WTC11 (cell line): ENCODE measurements at regions not wholly inside any gene's neighbourhood (a gene's known extent, or its start where the extent isn't known, plus 50 kb on each side); places are given as distances from the start of the nearest gene placed in this dataset.

Experiments used
- FOXP4 ChIP-seq: sonication (generic); formaldehyde crosslinking; IDR thresholded peaks from 2 replicates; pipeline ENCODE4 v1.8.0; 2022; ENCODE audit warnings: mild to moderate bottlenecking, missing genetic modification reagents
- KAT7 ChIP-seq: sonication (generic); formaldehyde crosslinking; IDR thresholded peaks from 2 replicates; pipeline ENCODE4 v1.8.1; 2023; ENCODE audit warnings: missing genetic modification reagents, mild to moderate bottlenecking, borderline replicate concordance
- MAX ChIP-seq: sonication (generic); formaldehyde crosslinking; IDR thresholded peaks from 2 replicates; pipeline ENCODE4 v1.8.0; 2022; ENCODE audit warnings: mild to moderate bottlenecking, missing genetic modification reagents
- SMAD3 ChIP-seq: sonication (generic); formaldehyde crosslinking; IDR thresholded peaks from 2 replicates; pipeline ENCODE4 v1.8.0; 2022; ENCODE audit warnings: missing genetic modification reagents, mild to moderate bottlenecking, borderline replicate concordance
- TF ChIP-seq, protein P1 (sequence below): fragments of 200-600 bp; IDR thresholded peaks from 2 replicates; pipeline ENCODE4 v1.8.0; 2022; ENCODE audit warnings: antibody characterized with exemption
- TF ChIP-seq, protein P2 (sequence below): fragments of 250-450 bp; sonication (Bioruptor Pico); conservative IDR thresholded peaks from 2 replicates; pipeline ENCODE4 v1.9.0; 2021; ENCODE audit warnings: mild to moderate bottlenecking

- TF ChIP-seq, protein P1, sequence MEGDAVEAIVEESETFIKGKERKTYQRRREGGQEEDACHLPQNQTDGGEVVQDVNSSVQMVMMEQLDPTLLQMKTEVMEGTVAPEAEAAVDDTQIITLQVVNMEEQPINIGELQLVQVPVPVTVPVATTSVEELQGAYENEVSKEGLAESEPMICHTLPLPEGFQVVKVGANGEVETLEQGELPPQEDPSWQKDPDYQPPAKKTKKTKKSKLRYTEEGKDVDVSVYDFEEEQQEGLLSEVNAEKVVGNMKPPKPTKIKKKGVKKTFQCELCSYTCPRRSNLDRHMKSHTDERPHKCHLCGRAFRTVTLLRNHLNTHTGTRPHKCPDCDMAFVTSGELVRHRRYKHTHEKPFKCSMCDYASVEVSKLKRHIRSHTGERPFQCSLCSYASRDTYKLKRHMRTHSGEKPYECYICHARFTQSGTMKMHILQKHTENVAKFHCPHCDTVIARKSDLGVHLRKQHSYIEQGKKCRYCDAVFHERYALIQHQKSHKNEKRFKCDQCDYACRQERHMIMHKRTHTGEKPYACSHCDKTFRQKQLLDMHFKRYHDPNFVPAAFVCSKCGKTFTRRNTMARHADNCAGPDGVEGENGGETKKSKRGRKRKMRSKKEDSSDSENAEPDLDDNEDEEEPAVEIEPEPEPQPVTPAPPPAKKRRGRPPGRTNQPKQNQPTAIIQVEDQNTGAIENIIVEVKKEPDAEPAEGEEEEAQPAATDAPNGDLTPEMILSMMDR, result no peak
- TF ChIP-seq KAT7 (CRISPR knock-in tag), result no peak
- no peak for TF ChIP-seq MAX (CRISPR knock-in tag)
- TF ChIP-seq FOXP4 (CRISPR knock-in tag), result no peak
- TF ChIP-seq, protein P2, sequence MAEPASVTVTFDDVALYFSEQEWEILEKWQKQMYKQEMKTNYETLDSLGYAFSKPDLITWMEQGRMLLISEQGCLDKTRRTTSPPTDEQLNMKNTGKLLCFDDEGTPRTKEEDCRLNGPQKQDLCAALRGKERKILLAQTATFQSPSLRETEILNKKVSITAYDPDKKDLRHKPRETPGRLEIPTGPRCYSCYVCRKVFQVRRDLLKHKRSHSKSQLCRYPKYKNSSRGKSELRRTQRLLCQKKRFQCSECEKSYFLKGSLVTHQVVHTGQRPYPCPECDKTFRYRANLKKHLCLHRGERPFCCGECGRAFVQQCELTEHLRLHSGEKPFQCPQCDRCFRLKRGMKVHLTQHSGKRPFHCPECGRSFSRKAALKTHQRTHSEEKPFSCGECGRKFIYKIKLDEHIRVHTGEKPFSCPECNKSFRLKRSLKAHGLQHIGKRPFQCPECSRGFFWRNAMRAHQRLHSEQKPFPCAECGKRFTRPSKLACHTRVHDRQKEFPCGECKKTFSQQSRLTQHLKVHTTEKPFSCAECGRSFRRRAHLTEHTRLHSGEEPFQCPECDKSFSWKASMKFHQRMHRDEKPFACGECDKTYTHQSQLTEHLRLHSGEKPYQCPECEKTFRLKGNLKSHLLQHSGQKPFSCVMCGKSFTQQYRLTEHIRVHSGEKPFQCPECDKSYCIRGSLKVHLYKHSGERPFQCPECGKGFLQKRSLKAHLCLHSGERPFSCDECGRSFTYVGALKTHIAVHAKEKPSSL (CRISPR knock-in tag), result no peak
- TF ChIP-seq SMAD3 (CRISPR knock-in tag), result no peak
Observed at GRCh38 chr10:62692085-62692484, 112.4 kb upstream of the ADO start.
